ENCODE measurements at regions not wholly inside any gene's neighbourhood (a gene's known extent, or its start where the extent isn't known, plus 50 kb on each side); places are given as distances from the start of the nearest gene placed in this dataset.

DNA sequence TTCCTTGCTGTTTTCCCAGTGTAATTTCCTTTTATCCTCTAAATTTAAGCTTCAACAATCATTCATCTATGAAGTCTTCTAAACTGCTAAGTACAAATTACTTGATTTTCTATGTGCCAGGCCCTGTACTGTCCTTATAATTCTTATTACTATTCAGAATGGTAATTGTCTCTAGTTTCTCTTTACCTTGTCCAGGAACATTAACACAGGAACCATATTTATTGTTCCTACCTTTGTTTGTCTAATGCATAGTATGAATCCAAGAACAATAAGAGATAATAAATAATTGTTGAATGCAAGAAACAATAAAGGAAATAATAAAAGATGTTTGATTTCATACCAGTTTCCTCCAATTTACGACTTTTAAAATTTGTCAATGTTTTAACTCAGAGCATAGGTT is 1083.2 kb downstream of the ROBO2 start:
- no peak for DNase-seq (ENCODE audit: low spot score in 2 of 2)
- WGBS, 2 donors, result 88 to 91% methylated on average over 1 of the region's 1 CpG
- H3K4me3 ChIP-seq (ENCODE audit: low read depth, poor library complexity, severe bottlenecking), result no peak overlapping the region
- intact Hi-C loops (cut with DNase I; ENCODE audit: low total_unique reads), result no loop called here
- TF ChIP-seq, protein P1, sequence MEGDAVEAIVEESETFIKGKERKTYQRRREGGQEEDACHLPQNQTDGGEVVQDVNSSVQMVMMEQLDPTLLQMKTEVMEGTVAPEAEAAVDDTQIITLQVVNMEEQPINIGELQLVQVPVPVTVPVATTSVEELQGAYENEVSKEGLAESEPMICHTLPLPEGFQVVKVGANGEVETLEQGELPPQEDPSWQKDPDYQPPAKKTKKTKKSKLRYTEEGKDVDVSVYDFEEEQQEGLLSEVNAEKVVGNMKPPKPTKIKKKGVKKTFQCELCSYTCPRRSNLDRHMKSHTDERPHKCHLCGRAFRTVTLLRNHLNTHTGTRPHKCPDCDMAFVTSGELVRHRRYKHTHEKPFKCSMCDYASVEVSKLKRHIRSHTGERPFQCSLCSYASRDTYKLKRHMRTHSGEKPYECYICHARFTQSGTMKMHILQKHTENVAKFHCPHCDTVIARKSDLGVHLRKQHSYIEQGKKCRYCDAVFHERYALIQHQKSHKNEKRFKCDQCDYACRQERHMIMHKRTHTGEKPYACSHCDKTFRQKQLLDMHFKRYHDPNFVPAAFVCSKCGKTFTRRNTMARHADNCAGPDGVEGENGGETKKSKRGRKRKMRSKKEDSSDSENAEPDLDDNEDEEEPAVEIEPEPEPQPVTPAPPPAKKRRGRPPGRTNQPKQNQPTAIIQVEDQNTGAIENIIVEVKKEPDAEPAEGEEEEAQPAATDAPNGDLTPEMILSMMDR (IDR thresholded peaks at IDR 0.05), result no peak
- TF ChIP-seq POLR2A (IDR thresholded peaks at IDR 0.05), result no peak

DNA sequence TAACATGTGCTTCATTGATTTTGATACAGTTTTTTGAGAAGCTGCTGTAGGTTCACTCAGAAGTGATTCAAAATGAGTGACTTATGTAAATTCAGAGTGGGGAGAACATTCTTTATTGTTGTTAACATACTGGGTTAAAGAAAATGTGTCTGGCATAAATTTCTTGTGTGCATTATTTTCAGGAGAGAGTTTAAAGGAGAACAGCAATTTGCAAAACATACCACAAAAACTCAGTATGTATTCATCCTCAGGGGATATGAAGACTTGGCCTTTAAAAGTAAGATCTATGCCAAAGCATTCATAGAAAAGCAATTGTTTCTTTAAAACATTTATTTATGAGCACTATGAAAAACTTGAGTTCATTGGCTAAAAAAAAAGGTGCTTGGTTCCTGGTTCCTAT is 1089.8 kb downstream of the ROBO2 start:
- TF ChIP-seq POLR2A (IDR thresholded peaks at IDR 0.05), result no peak
- TF ChIP-seq, protein P1 (IDR thresholded peaks at IDR 0.05), result no peak
- intact Hi-C loops (cut with DNase I; ENCODE audit: low total_unique reads), result no loop called here
- DNase-seq (ENCODE audit: low spot score in 2 of 2), result no peak
- no peak overlapping the region for H3K4me3 ChIP-seq (ENCODE audit: low read depth, poor library complexity, severe bottlenecking)

DNA sequence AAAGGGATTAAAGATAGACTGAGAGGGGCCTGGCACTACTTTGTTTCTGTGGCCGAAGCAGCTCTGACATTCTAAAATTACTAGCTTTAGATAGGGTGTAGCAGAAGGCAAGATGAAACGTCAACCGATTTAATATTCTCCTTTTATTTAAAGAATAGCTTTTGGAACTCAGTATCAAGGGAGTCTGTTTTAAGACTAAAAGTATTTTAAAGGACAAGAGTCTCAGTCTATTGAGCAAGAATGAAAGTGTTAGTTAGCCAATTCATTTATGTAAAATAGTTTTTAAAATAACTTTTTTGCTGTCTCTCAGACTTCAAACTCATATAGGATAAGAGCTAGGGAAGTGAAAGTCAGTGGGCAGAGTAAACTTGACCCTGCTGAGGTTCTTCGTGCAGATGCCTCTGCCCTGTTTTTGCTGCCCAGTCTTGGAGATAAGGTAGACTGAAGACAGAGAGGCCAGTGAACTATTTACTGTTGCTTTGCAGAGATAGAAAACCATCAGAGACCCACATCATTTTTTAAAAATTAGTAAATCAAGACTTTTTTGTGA is 1090.9 kb downstream of the ROBO2 start:
- 84 to 86% methylated on average over 4 of the region's 4 CpGs for WGBS, 2 donors
- no peak for DNase-seq (ENCODE audit: low spot score in 2 of 2)
- TF ChIP-seq POLR2A (IDR thresholded peaks at IDR 0.05), result no peak
- TF ChIP-seq, protein P1 (IDR thresholded peaks at IDR 0.05), result no peak
- no peak overlapping the region for H3K4me3 ChIP-seq (ENCODE audit: low read depth, poor library complexity, severe bottlenecking)
- intact Hi-C loops (cut with DNase I; ENCODE audit: low total_unique reads), result no loop called here

DNA sequence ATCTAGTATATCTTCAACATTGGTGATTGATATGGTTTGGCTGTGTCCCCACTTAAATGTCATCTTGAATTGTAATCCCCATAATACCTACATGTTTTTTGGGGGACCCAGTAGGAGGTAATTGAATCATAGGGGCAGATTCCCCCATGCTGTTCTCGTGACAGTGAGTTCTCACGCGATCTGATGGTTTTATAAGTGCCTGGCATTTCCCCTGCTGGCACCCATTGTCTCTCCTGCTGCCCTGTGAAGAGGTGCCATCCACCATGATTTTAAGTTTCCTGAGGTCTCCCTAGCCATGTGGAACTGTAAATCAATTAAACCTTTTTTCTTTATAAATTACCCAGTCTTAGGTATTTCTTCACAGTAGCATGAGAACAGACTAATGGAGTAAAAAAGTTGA is 1094.6 kb downstream of the ROBO2 start:
- intact Hi-C loops (cut with DNase I; ENCODE audit: low total_unique reads), result no loop called here
- no peak for TF ChIP-seq POLR2A (IDR thresholded peaks at IDR 0.05)
- TF ChIP-seq, protein P1 (IDR thresholded peaks at IDR 0.05), result no peak
- WGBS, 2 donors, result 65 to 98% methylated on average over 3 of the region's 3 CpGs
- no peak overlapping the region for H3K4me3 ChIP-seq (ENCODE audit: low read depth, poor library complexity, severe bottlenecking)
- no peak for DNase-seq (ENCODE audit: low spot score in 2 of 2)

DNA sequence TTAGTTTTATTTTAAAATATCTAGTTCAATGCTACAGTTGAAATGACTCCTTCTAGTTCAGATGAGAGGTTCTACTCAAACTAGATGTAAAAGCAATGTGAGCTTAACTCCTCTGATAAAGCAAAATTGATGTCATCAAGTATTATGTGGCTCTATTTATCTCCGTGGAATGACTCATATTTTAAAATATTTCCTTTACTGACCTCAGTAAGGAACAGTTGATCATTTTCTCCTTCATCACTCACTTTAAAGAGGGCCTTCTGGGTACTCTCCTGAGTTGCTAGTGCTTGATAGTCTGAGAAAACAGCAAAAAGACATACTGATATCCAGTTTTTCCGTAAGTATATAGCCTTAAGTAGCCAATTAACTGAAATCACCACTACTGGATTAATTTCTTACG is 1099.3 kb downstream of the ROBO2 start:
- DNase-seq (ENCODE audit: low spot score in 2 of 2), result no peak
- TF ChIP-seq, protein P1 (IDR thresholded peaks at IDR 0.05), result no peak
- no peak for TF ChIP-seq POLR2A (IDR thresholded peaks at IDR 0.05)
- 84 to 91% methylated on average over 3 of the region's 3 CpGs for WGBS, 2 donors
- no peak overlapping the region for H3K4me3 ChIP-seq (ENCODE audit: low read depth, poor library complexity, severe bottlenecking)
- intact Hi-C loops (cut with DNase I; ENCODE audit: low total_unique reads), result no loop called here

DNA sequence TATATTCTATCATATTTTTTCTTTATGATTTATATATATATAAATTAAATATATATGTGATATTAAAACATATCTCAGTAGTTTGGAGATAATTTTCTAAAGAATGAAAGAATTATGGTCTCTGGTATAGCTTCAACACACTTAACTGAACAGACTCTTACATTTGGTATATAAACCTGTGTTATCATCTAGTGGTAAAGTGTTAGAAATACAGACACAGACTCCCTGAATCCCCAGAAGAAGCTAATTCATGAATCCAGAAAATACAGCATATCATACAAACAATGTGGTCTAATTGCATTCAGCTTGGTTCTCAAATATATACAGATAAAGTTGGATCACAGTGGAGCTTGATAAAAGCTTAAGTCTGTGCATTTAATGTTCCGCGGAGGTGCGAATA is 1100.4 kb downstream of the ROBO2 start:
- 77 to 83% methylated on average over 3 of the region's 3 CpGs for WGBS, 2 donors
- no peak for TF ChIP-seq POLR2A (IDR thresholded peaks at IDR 0.05)
- TF ChIP-seq, protein P1 (IDR thresholded peaks at IDR 0.05), result no peak
- intact Hi-C loops (cut with DNase I; ENCODE audit: low total_unique reads), result no loop called here
- no peak for DNase-seq (ENCODE audit: low spot score in 2 of 2)
- no peak overlapping the region for H3K4me3 ChIP-seq (ENCODE audit: low read depth, poor library complexity, severe bottlenecking)
